ENCODE measurements at regions not wholly inside any gene's neighbourhood (a gene's known extent, or its start where the extent isn't known, plus 50 kb on each side); places are given as distances from the start of the nearest gene placed in this dataset.

DNA sequence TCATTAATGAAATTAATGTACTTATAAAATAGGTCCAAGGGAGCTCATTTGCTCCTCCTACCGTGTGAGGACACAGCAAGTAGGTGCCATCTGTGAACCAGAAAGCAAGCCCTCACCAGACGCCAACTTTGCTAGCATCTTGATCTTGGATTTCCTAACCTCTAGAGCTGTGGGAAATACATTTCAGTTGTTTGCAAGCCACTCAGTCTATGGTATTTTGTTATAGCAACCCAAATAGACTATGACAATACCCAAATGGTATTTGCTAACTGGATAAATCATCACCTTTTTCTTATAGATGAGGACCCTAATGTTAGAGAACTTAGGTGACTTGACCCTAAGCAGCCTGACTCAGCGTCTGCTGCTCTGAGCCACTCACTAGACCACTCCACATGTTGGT lies 379.6 kb downstream of the HRH4 start:
- H3K27ac ChIP-seq (ENCODE audit: low read depth, low read length): no peak overlapping the region
- WGBS: 90% methylated on average over 3 of the region's 3 CpGs
- H3K36me3 ChIP-seq (ENCODE audit: insufficient read depth, low read length): no peaks in the 10 kb centered on the region
- no peaks in the 10 kb centered on the region for H3K4me1 ChIP-seq (ENCODE audit: insufficient read depth, low read length)
- H3K27me3 ChIP-seq (ENCODE audit: insufficient read depth, low read length): no peaks in the 10 kb centered on the region
- no peaks in the 10 kb centered on the region for H3K9me3 ChIP-seq (ENCODE audit: insufficient read depth, low read depth, low read length)
- H3K9ac ChIP-seq (ENCODE audit: low read depth, low read length): no peak overlapping the region
- H3K4me3 ChIP-seq (ENCODE audit: low read length): no peak overlapping the region

DNA sequence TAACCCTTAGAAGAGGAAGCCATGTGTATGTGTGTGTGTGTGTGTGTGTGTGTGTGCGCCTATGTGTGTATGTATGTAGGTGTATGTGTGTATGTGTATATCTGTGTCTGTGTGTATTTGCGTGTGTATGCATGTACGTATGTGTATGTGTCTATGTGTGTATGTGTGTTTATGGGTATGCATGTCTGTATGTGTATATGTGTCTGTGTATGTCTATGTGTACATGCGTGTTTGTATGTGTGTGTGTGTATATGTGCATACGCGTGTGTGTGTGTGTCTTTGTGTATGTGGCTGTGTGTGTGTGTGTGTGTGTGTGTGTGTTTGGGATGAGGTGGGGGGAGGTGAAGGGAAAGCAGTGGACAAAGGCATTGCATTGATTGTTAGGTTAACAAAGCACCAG lies 380.2 kb downstream of the HRH4 start:
- Histone ChIP-seq H3K36me3 (ENCODE audit: insufficient read depth, low read length) (no peaks in the 10 kb centered on the region), H3K27me3 (ENCODE audit: insufficient read depth, low read length) (no peaks in the 10 kb centered on the region), H3K27ac (ENCODE audit: low read depth, low read length) (no peak overlapping the region), H3K9ac (ENCODE audit: low read depth, low read length) (no peak overlapping the region), H3K4me1 (ENCODE audit: insufficient read depth, low read length) (no peaks in the 10 kb centered on the region), H3K9me3 (ENCODE audit: insufficient read depth, low read depth, low read length) (no peaks in the 10 kb centered on the region), H3K4me3 (ENCODE audit: low read length) (no peak overlapping the region)
- WGBS: 82% methylated on average over 6 of the region's 6 CpGs

DNA sequence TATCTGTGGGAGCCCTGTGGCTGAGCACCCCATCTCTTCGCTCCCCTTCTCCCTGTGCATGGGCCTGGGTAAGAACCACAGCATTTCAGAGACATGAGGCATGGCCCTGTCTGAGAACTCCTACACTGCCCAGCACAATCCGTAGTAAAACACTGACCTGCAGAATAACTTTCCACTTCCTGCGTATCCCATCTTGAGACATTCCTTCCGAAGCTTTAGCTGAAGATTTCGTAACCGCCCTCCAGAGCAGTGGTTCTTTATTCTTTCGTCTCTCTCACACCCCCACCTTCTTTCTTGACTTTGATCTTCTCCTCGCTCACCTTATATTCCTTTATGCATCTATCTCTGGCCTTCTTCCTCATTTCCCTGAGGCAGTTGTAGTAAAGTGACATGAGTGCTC lies 381.1 kb downstream of the HRH4 start:
- WGBS: 89% methylated on average over 8 of the region's 8 CpGs

DNA sequence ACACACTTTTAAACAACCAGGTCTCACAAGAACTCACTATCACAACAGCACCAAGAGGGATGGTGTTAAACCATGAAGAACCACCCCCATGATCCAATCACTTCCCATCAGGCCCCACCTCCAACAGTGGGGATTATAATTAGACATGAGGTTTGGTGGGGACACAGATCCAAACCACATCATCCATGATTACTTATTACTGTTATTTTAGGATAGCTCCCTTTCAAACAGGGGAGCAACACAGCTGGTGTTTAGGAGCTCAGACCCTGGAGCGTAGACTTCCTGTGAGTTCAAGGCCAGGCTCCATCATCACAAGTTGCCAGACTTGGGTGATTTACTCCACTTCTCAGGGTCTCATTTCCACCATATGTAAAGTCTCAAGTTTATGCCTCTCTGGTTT lies 382.7 kb downstream of the HRH4 start:
- Histone ChIP-seq H3K9me3 (ENCODE audit: insufficient read depth, low read depth, low read length) (no peaks in the 10 kb centered on the region), H3K9ac (ENCODE audit: low read depth, low read length) (no peak overlapping the region), H3K4me1 (ENCODE audit: insufficient read depth, low read length) (no peaks in the 10 kb centered on the region), H3K36me3 (ENCODE audit: insufficient read depth, low read length) (no peaks in the 10 kb centered on the region), H3K4me3 (ENCODE audit: low read length) (no peak overlapping the region), H3K27ac (ENCODE audit: low read depth, low read length) (no peak overlapping the region), H3K27me3 (ENCODE audit: insufficient read depth, low read length) (no peaks in the 10 kb centered on the region)
- 91% methylated on average over 1 of the region's 1 CpG for WGBS

More for the DNA sequence above, 381.1 kb downstream of the HRH4 start:
- H3K36me3 ChIP-seq (ENCODE audit: insufficient read depth, low read length): no peaks in the 10 kb centered on the region
- no peak overlapping the region for H3K4me3 ChIP-seq (ENCODE audit: low read length)
- no peaks in the 10 kb centered on the region for H3K4me1 ChIP-seq (ENCODE audit: insufficient read depth, low read length)
- H3K27ac ChIP-seq (ENCODE audit: low read depth, low read length): no peak overlapping the region
- no peaks in the 10 kb centered on the region for H3K27me3 ChIP-seq (ENCODE audit: insufficient read depth, low read length)
- H3K9ac ChIP-seq (ENCODE audit: low read depth, low read length): no peak overlapping the region
- no peaks in the 10 kb centered on the region for H3K9me3 ChIP-seq (ENCODE audit: insufficient read depth, low read depth, low read length)

DNA sequence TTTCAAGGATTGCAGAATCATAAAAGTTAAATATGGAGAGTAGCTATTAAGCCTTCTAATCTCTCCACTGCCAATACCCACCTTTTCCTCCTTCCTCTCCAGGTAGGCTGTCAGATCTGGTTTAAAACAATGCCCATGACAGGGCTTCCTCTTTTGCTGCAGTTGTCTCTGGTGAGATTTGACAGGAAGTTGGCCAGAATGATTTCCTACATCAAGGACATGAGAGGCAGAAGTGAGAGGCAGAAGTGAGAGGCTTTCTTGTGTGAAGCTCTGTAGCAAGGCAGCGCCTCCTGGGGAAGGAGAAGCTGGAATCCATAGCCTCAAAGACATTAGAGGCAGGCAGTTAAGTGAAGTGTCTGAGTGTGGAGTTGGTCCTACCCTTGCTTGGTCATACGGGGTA lies 385.7 kb downstream of the HRH4 start:
- Histone ChIP-seq H3K9me3 (ENCODE audit: insufficient read depth, low read depth, low read length) (no peaks in the 10 kb centered on the region), H3K9ac (ENCODE audit: low read depth, low read length) (no peak overlapping the region), H3K27ac (ENCODE audit: low read depth, low read length) (no peak overlapping the region), H3K36me3 (ENCODE audit: insufficient read depth, low read length) (no peaks in the 10 kb centered on the region), H3K4me3 (ENCODE audit: low read length) (no peak overlapping the region), H3K4me1 (ENCODE audit: insufficient read depth, low read length) (no peaks in the 10 kb centered on the region), H3K27me3 (ENCODE audit: insufficient read depth, low read length) (no peaks in the 10 kb centered on the region)
- 97% methylated on average over 2 of the region's 2 CpGs for WGBS

DNA sequence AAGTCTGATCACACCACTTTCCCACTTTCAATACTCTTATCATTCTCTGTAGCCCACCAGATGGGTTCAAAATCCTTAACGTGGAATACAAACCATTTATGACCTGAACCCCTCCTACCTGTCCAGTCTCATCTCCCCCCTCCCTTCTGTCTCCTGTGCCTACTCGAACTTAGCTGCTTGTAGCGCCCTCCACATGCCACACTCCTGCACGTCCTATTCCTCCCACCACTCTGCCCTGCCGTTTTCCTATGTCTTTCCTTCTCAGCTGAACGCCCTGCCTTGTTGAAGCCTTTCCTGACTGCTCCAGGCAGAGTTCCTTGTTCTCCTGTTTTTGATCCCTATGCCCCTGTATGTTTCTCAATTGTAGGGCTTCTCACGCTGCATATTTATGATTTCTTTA lies 390.1 kb downstream of the HRH4 start:
- 0 out of 2 replicates have a peak, but pooled peaks cover 4% of the 10 kb centered on the region for H3K4me1 ChIP-seq (ENCODE audit: insufficient read depth, low read length)
- WGBS: 86% methylated on average over 7 of the region's 7 CpGs

DNA sequence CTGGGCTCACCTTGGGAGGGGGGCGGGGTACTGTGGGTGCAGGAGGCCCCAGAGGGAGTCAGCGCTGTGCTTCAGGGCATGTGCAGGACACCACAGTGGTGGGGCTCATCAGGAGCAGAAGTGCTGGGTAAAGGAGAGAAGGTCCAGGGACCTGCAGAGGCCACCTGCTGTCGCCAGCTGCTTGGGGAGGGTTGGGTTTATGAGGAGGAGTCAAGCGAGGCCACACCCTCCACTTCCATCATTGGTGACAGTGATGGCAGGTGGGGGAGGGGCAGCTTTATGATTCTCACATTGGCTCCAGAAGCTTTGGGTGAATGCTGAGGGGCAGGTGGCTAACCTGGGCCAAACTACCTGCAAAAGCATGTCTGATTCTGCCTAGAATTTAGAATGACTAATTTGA lies 392.6 kb downstream of the HRH4 start:
- Histone ChIP-seq H3K27me3 (ENCODE audit: insufficient read depth, low read length) (no peaks in the 10 kb centered on the region), H3K9me3 (ENCODE audit: insufficient read depth, low read depth, low read length) (no peaks in the 10 kb centered on the region), H3K9ac (ENCODE audit: low read depth, low read length) (no peak overlapping the region), H3K4me1 (ENCODE audit: insufficient read depth, low read length) (0 out of 2 replicates have a peak, but pooled peaks cover 4% of the 10 kb centered on the region), H3K4me3 (ENCODE audit: low read length) (no peak overlapping the region), H3K27ac (ENCODE audit: low read depth, low read length) (no peak overlapping the region), H3K36me3 (ENCODE audit: insufficient read depth, low read length) (no peaks in the 10 kb centered on the region)
- 96% methylated on average over 4 of the region's 4 CpGs for WGBS

More for the DNA sequence above, 390.1 kb downstream of the HRH4 start:
- no peaks in the 10 kb centered on the region for H3K27me3 ChIP-seq (ENCODE audit: insufficient read depth, low read length)
- H3K9me3 ChIP-seq (ENCODE audit: insufficient read depth, low read depth, low read length): no peaks in the 10 kb centered on the region
- no peak overlapping the region for H3K9ac ChIP-seq (ENCODE audit: low read depth, low read length)
- H3K27ac ChIP-seq (ENCODE audit: low read depth, low read length): no peak overlapping the region
- no peak overlapping the region for H3K4me3 ChIP-seq (ENCODE audit: low read length)
- no peaks in the 10 kb centered on the region for H3K36me3 ChIP-seq (ENCODE audit: insufficient read depth, low read length)

DNA sequence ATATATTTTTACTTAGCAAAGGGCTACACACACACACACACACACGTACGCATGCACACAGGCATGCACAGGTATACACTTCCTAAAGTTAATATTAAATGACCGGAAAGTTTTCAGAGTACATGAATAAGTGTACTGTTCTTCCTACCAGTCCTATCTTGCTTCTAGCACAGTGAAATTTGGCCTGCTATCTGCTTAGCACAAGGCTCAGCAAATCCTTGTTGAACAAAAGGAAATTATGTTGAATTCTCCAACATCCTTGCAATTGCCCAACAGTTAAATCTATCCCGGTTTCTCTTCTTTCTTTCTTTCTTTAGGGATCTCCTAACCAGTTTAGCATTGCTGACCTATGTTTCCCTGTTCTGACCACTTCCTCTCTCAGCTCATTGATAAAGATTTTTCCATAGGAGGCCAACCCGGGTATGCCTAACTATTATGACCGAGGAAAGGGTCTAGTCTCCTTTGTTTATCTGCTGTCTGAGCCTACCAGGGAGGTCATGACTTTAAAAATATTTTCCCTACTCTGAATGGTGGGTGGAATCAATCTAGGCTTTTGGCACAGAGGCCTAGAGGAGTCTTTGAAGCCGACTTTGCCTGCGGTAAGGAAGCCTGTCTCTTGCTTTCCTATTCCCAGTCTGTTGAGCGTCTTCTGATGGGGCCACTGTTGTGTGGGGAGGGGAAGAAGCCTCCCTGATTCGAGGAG lies 400.7 kb downstream of the HRH4 start:
- H3K4me3 ChIP-seq (ENCODE audit: low read length): no peak overlapping the region
- H3K9ac ChIP-seq (ENCODE audit: low read depth, low read length): no peak overlapping the region
- H3K27ac ChIP-seq (ENCODE audit: low read depth, low read length): peak overlapping the region; percentile 86; the same call in 1 of the 2 replicates
- H3K36me3 ChIP-seq (ENCODE audit: insufficient read depth, low read length): no peaks in the 10 kb centered on the region
- 83% methylated on average over 10 of the region's 10 CpGs for WGBS
- H3K9me3 ChIP-seq (ENCODE audit: insufficient read depth, low read depth, low read length): no peaks in the 10 kb centered on the region
- no peaks in the 10 kb centered on the region for H3K27me3 ChIP-seq (ENCODE audit: insufficient read depth, low read length)
- H3K4me1 ChIP-seq (ENCODE audit: insufficient read depth, low read length): peaks cover 29% of the 10 kb centered on the region

DNA sequence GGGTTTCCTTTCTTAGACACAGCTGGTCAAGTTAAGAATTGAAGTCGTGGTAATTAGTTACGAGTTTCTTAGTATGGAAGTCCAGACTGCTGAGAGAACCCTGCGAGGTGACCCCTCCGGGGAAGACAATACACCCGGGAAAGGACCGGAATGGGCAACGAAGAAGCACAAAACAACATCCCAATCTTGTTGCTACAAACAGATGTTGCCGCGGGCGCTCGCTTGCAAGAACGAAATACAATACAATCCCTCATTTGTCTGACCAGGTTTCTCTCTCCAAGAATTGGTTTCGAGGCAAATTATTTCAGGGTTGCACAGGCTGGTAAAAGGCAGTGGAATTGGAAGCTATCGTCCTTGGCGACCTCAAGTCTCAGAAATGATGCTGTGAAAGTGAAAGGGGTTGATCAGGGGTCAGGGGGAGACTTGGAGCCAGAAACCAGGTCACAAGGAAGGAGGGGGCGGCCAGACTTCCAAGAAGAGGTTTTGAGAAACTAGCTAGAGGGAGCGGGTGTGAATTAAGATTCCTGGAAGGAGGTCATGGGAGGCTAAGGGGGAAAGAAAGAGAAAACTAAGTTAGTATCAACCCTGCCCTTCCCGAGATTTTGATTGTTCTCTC lies 401.9 kb downstream of the HRH4 start:
- Histone ChIP-seq H3K27ac (ENCODE audit: low read depth, low read length) (peak overlapping the region; percentile 86; the same call in 1 of the 2 replicates), H3K4me1 (ENCODE audit: insufficient read depth, low read length) (peaks cover 29% of the 10 kb centered on the region), H3K27me3 (ENCODE audit: insufficient read depth, low read length) (no peaks in the 10 kb centered on the region), H3K36me3 (ENCODE audit: insufficient read depth, low read length) (no peaks in the 10 kb centered on the region), H3K9ac (ENCODE audit: low read depth, low read length) (no peak overlapping the region; the same call in 1 of the 2 replicates), H3K4me3 (ENCODE audit: low read length) (peak overlapping the region; percentile 18), H3K9me3 (ENCODE audit: insufficient read depth, low read depth, low read length) (no peaks in the 10 kb centered on the region)
- WGBS: 67% methylated on average over 18 of the region's 18 CpGs

DNA sequence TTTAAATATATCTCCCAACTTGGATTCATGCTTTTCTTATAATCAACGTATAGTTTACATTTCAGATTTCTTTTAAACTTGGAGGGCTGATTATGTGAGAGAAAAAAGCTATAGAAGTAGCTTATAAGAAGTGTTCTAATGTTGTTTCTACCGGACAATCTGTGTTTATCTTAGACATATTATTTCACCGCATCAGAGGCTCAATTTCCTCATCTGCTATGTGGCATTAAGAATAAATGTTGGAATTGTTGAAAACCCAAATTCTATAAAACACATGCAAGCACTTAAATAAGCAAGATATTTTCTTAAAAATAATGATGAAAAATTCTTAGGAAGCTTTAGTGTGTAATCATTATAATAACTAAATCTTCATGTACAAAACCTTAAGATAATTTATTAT lies 407.9 kb downstream of the HRH4 start:
- no peaks in the 10 kb centered on the region for H3K9me3 ChIP-seq (ENCODE audit: insufficient read depth, low read depth, low read length)
- H3K9ac ChIP-seq (ENCODE audit: low read depth, low read length): no peak overlapping the region
- no peak overlapping the region for H3K27ac ChIP-seq (ENCODE audit: low read depth, low read length)
- no peak overlapping the region for H3K4me3 ChIP-seq (ENCODE audit: low read length)
- H3K36me3 ChIP-seq (ENCODE audit: insufficient read depth, low read length): no peaks in the 10 kb centered on the region
- WGBS: 100% methylated on average over 1 of the region's 3 CpGs
- H3K27me3 ChIP-seq (ENCODE audit: insufficient read depth, low read length): no peaks in the 10 kb centered on the region
- H3K4me1 ChIP-seq (ENCODE audit: insufficient read depth, low read length): peaks cover 14% of the 10 kb centered on the region

DNA sequence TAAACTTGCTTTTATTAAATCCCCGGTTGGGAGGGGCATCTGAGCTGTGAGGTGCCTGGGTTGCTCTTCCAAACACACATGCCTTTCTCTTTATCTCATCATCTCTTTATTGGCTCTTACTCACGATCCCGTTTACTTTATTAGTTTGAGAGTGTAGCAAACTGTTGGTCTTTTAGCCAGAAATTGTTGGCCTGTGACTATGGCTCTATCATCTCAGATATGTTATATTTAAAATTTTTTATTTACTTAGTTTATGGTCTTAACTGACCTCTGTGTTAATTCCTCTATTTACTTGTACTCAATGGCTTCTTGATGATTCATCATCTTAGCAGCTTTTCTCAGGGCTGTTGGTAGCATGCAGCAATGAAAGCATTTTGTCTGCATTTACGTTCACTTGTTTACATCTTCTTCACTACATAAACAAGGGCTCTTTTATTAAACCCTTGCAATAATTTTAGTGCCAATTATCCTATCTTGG lies 408.4 kb downstream of the HRH4 start:
- Histone ChIP-seq H3K36me3 (ENCODE audit: insufficient read depth, low read length) (no peaks in the 10 kb centered on the region), H3K27ac (ENCODE audit: low read depth, low read length) (no peak overlapping the region), H3K9me3 (ENCODE audit: insufficient read depth, low read depth, low read length) (no peaks in the 10 kb centered on the region), H3K27me3 (ENCODE audit: insufficient read depth, low read length) (no peaks in the 10 kb centered on the region), H3K4me3 (ENCODE audit: low read length) (no peak overlapping the region), H3K9ac (ENCODE audit: low read depth, low read length) (no peak overlapping the region), H3K4me1 (ENCODE audit: insufficient read depth, low read length) (peaks cover 14% of the 10 kb centered on the region)
- 78% methylated on average over 4 of the region's 4 CpGs for WGBS

All from HUES64 (cell line).